ENCODE measurements at regions not wholly inside any gene's neighbourhood (a gene's known extent, or its start where the extent isn't known, plus 50 kb on each side); places are given as distances from the start of the nearest gene placed in this dataset.
"Not testable (repeated sequence)": the region's sequence is repeated elsewhere in the genome, so short reads cannot be mapped to it uniquely, and the experiment has no call there.

GRCh38 chr7:409339-410281 lies 110.0 kb downstream of the PDGFA start:
- DNase-seq (ENCODE audit: low spot score) = no peak

GRCh38 chr7:410395-410910 lies 109.2 kb downstream of the PDGFA start:
- DNase-seq (ENCODE audit: low spot score) = no peak

GRCh38 chr7:411116-411515 lies 108.5 kb downstream of the PDGFA start:
- DNase-seq (ENCODE audit: low spot score) = not testable (repeated sequence)

GRCh38 chr7:411677-412312 lies 107.9 kb downstream of the PDGFA start:
- DNase-seq (ENCODE audit: low spot score) = no peak

- no peak for DNase-seq (ENCODE audit: low spot score)
Observed at GRCh38 chr7:412313-412710, 107.3 kb downstream of the PDGFA start.

- no peak for DNase-seq (ENCODE audit: low spot score)
Observed at GRCh38 chr7:414681-415560, 104.7 kb downstream of the PDGFA start.

- no peak for DNase-seq (ENCODE audit: low spot score)
Observed at GRCh38 chr7:415646-416525, 103.8 kb downstream of the PDGFA start.

- no peak for DNase-seq (ENCODE audit: low spot score)
Observed at GRCh38 chr7:416761-417624, 102.7 kb downstream of the PDGFA start.

- no peak for DNase-seq (ENCODE audit: low spot score)
Observed at GRCh38 chr7:417625-417889, 102.1 kb downstream of the PDGFA start.

- DNase-seq (ENCODE audit: low spot score) = no peak
Observed at GRCh38 chr7:417973-418601, 101.6 kb downstream of the PDGFA start.

GRCh38 chr7:418636-419280 lies 100.9 kb downstream of the PDGFA start:
- DNase-seq (ENCODE audit: low spot score) = no peak

GRCh38 chr7:420142-421093 lies 99.2 kb downstream of the PDGFA start:
- no peak for DNase-seq (ENCODE audit: low spot score)

- DNase-seq (ENCODE audit: low spot score) = no peak
Observed at GRCh38 chr7:421136-421991, 98.3 kb downstream of the PDGFA start.

- no peak for DNase-seq (ENCODE audit: low spot score)
Observed at GRCh38 chr7:422191-422885, 97.3 kb downstream of the PDGFA start.

GRCh38 chr7:422886-423225 lies 96.8 kb downstream of the PDGFA start:
- DNase-seq (ENCODE audit: low spot score) = no peak

GRCh38 chr7:423312-424260 lies 96.1 kb downstream of the PDGFA start:
- no peak for DNase-seq (ENCODE audit: low spot score)

All from NAMALWA (cell line).